ENCODE measurements at regions not wholly inside any gene's neighbourhood (a gene's known extent, or its start where the extent isn't known, plus 50 kb on each side); places are given as distances from the start of the nearest gene placed in this dataset.
"Not testable (repeated sequence)": the region's sequence is repeated elsewhere in the genome, so short reads cannot be mapped to it uniquely, and the experiment has no call there.

GRCh38 chr14:105952826-105953225 is 426.4 kb downstream of the TMEM121 start:
- in situ Hi-C loops (cut with HindIII; ENCODE audit: extremely low pct_ligation_motif_present, low pct_unique_long_range_greater_than_20kb), result no loop called here
- H3K36me3 ChIP-seq (replicated peaks in 1 of 2; ENCODE audit: control insufficient read depth in 1 of 2, insufficient read depth in 2 of 2, low read length in 2 of 2), result no peaks in the 10 kb centered on the region
- H3K4me2 ChIP-seq (ENCODE audit: low read depth, low read length), result no peak overlapping the region
- TF ChIP-seq ZKSCAN5 (CRISPR knock-in tag; IDR thresholded peaks at IDR 0.05), result no peak
- TF ChIP-seq ZBTB26 (CRISPR knock-in tag; IDR thresholded peaks at IDR 0.05; ENCODE audit: borderline replicate concordance), result no peak
- TF ChIP-seq MAZ (IDR thresholded peaks at IDR 0.05; ENCODE audit: borderline replicate concordance, low read depth, low read length), result no peak
- TF ChIP-seq MAZ (CRISPR knock-in tag; IDR thresholded peaks at IDR 0.05; ENCODE audit: low read depth), result no peak
- TF ChIP-seq ZKSCAN1 (IDR thresholded peaks at IDR 0.05; ENCODE audit: low read length), result no peak
- TF ChIP-seq JUNB (CRISPR knock-in tag; IDR thresholded peaks at IDR 0.05; ENCODE audit: borderline replicate concordance), result no peak
- TF ChIP-seq SCMH1 (CRISPR knock-in tag; IDR thresholded peaks at IDR 0.05; ENCODE audit: borderline replicate concordance), result no peak
- no peak for TF ChIP-seq ATRX (CRISPR knock-in tag; IDR thresholded peaks at IDR 0.05; ENCODE audit: borderline replicate concordance)
- no peak for TF ChIP-seq MED13 (CRISPR knock-in tag; IDR thresholded peaks at IDR 0.05)
- TF ChIP-seq MTA3 (CRISPR knock-in tag; IDR thresholded peaks at IDR 0.05), result no peak
- TF ChIP-seq RAD21 (CRISPR knock-in tag; IDR thresholded peaks at IDR 0.05), result no peak
- no peak for TF ChIP-seq ISL2 (CRISPR knock-in tag; IDR thresholded peaks at IDR 0.05)
- no peak for TF ChIP-seq ZNF563 (CRISPR knock-in tag; IDR thresholded peaks at IDR 0.05)
- no peak for TF ChIP-seq PHF21A (CRISPR knock-in tag; IDR thresholded peaks at IDR 0.05)
- no peak for TF ChIP-seq ZNF574 (CRISPR knock-in tag; IDR thresholded peaks at IDR 0.05)
- no peaks in the 10 kb centered on the region for H3K4me1 ChIP-seq (ENCODE audit: insufficient read depth, low read length)
- no peak overlapping the region for H3K27ac ChIP-seq (ENCODE audit: extremely low read length, insufficient read depth, low read length)
- no peak for FAIRE-seq
- DNase-seq (ENCODE audit: low spot score), result no peak
- BruUV-seq (replicated peaks), result no TSS peak
- H4K20me1 ChIP-seq (ENCODE audit: insufficient read depth, low read length), result no peaks in the 10 kb centered on the region
- ChIA-PET CTCF (ENCODE audit: low intra/inter-chr PET ratio, low total read pairs) (no interaction called here), POLR2A (no interaction called here)
- intact Hi-C loops (cut with micrococcal nuclease; ENCODE audit: unreplicated experiment), result no loop called here
- ATAC-seq, result no peak
- H3K4me3 ChIP-seq (replicated peaks in 1 of 3; ENCODE audit: insufficient read depth in 1 of 3, low read depth in 2 of 3, low read length in 3 of 3), result no peak overlapping the region
- peaks cover 0 to 1% of the 10 kb centered on the region in 2 experiments; a peak in 1 of 5 replicates for H3K27me3 ChIP-seq (ENCODE audit: control insufficient read depth in 1 of 2, insufficient read depth in 2 of 2, low read length in 2 of 2)
- no peak overlapping the region for H2AFZ ChIP-seq (ENCODE audit: low read length)
- WGBS (ENCODE audit: low lambda C conversion rate), result 0% methylated on average over 1 of the region's 1 CpG
- H3K9me3 ChIP-seq (ENCODE audit: low read length), result no peaks in the 10 kb centered on the region
- no peaks in the 10 kb centered on the region for H3K79me2 ChIP-seq (ENCODE audit: insufficient read depth, low read length)
- no peak overlapping the region for H3K9ac ChIP-seq (ENCODE audit: insufficient read depth, low read depth, low read length)

GRCh38 chr14:105961625-105962024 is 435.2 kb downstream of the TMEM121 start:
- FAIRE-seq; H3K4me3 ChIP-seq (replicated peaks in 1 of 3; ENCODE audit: insufficient read depth in 1 of 3, low read depth in 2 of 3, low read length in 3 of 3); H2AFZ ChIP-seq (ENCODE audit: low read length); H4K20me1 ChIP-seq (ENCODE audit: insufficient read depth, low read length); H3K27ac ChIP-seq (ENCODE audit: extremely low read length, insufficient read depth, low read length); in situ Hi-C loops (cut with HindIII; ENCODE audit: extremely low pct_ligation_motif_present, low pct_unique_long_range_greater_than_20kb); H3K4me2 ChIP-seq (ENCODE audit: low read depth, low read length); H3K9me3 ChIP-seq (ENCODE audit: low read length); intact Hi-C loops (cut with micrococcal nuclease; ENCODE audit: unreplicated experiment); H3K36me3 ChIP-seq (replicated peaks in 1 of 2; ENCODE audit: control insufficient read depth in 1 of 2, insufficient read depth in 2 of 2, low read length in 2 of 2); CTCF ChIA-PET (ENCODE audit: low intra/inter-chr PET ratio, low total read pairs); BruUV-seq (replicated peaks); H3K79me2 ChIP-seq (ENCODE audit: insufficient read depth, low read length); H3K9ac ChIP-seq (ENCODE audit: insufficient read depth, low read depth, low read length); H3K4me1 ChIP-seq (ENCODE audit: insufficient read depth, low read length); POLR2A ChIA-PET; ATAC-seq; DNase-seq (ENCODE audit: low spot score); H3K27me3 ChIP-seq (ENCODE audit: control insufficient read depth in 1 of 2, insufficient read depth in 2 of 2, low read length in 2 of 2): not testable (repeated sequence)
- 47% methylated on average over 4 of the region's 6 CpGs for WGBS (ENCODE audit: low lambda C conversion rate)

Measured in HepG2 (cell line).